HT-29 (cell line): ENCODE measurements at regions not wholly inside any gene's neighbourhood (a gene's known extent, or its start where the extent isn't known, plus 50 kb on each side); places are given as distances from the start of the nearest gene placed in this dataset.
A peak's percentile ranks its signal among the peaks of the same experiment; 100 is the strongest.
"Not testable (repeated sequence)": the region's sequence is repeated elsewhere in the genome, so short reads cannot be mapped to it uniquely, and the experiment has no call there.

Experiments used
- DNase-seq: peaks from one replicate; pipeline ENCODE4 v3.0.0-alpha.2; 2015; ENCODE audit warnings: low spot score

DNA sequence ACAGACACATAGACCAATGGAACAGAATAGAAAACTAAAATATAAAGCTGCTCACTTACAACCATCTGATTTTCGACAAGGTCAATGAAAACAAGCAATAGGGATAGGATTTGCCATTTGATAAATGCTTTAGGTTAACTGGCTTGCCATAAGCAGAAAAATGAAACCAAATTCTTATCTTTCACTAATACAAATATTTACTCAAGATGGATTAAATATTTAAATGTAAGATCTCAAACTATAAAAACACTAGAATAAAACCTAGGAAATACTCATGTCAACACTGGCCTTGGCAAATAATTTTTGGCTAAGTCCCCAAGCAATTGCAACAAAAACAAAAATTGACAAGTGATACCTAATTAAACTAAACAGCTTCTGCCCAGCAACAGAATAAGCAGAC, 665.2 kb downstream of the TRIB2 start:
- DNase-seq = not testable (repeated sequence)

DNA sequence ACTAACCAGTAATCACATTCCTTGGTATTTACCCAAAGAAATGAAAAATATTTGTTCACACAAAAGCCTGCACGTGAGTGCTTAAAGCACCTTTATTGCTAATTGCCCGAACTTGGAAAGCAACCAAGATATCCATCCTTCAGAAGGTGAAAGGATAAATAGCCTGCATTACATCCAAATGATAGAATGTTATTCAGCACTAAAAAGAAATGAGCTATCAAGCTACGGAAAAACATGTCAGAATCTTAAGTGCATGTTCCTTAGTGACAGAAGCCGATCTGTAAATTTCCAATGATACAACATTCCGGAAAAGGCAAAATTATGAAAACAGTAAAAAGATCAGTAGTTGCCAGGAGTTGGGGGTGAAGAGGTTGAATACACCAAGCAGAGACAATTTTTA, 672.4 kb downstream of the TRIB2 start:
- DNase-seq = not testable (repeated sequence)

DNA sequence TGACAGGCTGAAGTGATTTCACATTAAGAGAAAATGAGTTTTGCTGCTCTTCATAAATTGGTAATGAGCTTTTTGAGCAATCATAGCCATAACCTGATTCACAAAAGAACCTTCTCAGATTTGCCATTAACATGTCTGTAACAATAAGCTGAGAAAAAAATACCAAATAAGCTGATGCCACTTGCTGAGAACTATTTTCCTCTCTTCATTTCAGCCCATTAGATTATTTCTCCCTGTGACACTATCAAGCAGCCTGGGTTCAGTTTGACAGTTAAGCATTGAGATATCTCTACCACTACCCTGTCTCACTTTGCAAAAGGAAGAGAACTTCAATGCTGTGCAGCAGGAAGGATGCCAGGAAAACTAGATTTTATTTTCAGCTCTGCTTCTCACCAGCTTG, 673.9 kb downstream of the TRIB2 start:
- DNase-seq = no peak

DNA sequence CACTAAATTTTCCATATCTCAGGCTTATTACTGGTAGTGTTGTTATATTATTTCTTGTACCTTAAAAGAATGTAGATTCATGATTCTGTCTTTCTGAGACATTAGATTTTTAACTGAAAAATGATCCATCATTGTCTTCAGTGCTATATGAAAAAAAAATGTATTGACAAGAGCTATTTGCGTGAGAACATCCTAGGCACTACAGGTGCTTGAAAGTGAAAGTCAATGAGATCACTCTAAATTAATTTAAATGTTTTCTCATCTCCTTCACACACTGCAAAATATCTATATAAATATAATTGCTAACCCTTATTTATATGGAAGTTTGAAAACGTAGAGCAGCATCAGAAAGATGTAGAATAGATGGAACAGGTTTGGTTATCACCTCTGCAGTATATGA, 684.6 kb downstream of the TRIB2 start:
- DNase-seq = no peak

DNA sequence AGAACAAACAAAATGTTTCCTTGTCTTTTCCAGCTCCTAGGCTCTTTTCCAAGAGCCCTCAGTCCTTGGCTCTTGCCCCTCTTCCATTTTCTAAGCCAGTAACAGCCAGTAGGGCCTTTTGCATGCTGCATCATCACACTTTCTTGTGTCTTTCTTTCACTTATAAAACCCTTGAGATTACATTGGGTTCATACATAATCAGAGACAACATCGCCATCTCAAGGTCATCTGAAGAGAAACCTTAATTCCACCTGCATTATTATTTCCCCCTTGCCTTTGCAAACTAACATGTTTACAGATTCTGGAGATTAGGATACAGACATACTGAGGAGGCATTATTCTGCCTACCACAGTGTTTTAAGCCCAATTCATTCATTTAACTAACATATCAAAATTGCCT, 697.3 kb downstream of the TRIB2 start:
- DNase-seq = no peak

DNA sequence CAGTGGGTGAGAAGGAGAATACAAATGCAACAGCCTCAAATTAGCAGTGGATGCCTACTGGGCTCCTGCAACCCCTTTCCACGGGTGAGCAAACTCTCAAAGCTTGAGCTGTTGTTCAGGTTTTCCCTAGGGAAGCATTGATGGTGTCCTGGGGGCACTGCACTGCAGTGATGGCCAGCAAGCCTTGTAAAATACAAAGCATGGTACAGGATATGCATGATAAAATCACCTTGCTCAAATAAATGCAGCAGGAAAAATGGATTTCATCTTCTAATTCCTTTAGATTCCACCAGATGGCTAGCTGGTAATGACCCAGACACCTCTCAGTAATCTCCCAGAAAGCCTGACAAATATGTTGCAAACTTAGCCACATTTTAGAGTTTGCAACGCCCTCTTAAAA, 698.2 kb downstream of the TRIB2 start:
- no peak for DNase-seq

- DNase-seq = no peak
These were observed 717.2 kb downstream of the TRIB2 start for GRCh38 chr2:13433954-13434353.

DNA sequence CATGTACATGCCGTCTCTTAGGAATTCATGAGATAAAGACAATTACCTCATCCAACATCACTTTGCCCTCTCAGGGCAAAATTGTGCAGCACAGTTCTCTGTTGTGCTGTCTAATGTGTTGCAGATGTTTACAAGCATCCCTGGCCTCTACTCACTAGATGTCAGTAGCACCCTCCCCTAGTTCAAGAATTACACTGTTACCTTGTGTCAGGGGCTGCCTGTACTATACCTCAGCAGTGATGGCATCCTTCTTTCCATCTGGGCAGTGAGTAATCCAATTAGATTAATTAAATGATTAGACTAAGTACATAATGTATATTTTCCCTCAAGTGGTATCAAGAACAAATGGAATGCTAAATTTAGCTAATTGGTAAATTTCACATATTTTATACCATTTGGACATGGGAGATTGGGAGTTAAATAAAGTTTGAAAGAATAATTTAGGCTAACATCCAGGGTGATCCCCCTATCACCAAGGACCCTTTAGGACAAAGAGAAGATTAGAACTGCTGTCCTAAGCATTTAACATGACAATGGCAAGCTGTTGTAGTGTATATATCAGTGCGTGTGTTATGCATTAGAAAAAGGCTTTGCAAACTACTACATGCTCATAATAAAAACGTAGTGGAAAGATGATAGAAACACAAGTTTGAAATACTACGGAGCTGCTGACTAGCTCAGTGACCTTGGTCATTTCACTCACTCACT, 727.0 kb downstream of the TRIB2 start:
- DNase-seq = not testable (repeated sequence)

GRCh38 chr2:13462464-13462863, 745.7 kb downstream of the TRIB2 start:
- no peak for DNase-seq

GRCh38 chr2:13466076-13466475, 749.3 kb downstream of the TRIB2 start:
- DNase-seq = no peak

DNA sequence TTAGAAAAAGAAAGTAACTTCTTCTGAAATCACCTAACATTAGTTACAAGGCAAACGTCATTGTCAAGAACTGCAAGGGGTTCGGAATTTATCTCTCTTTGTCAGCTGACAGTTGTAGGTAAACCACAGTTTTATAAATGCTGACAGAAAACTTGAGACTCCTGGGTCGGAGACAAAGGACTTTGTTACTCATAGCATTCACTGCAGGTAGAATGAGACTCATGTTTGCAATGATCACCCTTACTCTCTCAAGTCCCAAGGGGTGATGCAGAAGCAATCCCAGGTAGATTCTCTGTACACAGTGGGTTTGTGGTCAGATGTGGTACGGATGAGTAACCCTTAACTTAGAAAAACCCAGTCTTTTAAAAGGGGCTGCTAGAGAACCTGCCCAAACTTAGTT, 757.8 kb downstream of the TRIB2 start:
- no peak for DNase-seq

DNA sequence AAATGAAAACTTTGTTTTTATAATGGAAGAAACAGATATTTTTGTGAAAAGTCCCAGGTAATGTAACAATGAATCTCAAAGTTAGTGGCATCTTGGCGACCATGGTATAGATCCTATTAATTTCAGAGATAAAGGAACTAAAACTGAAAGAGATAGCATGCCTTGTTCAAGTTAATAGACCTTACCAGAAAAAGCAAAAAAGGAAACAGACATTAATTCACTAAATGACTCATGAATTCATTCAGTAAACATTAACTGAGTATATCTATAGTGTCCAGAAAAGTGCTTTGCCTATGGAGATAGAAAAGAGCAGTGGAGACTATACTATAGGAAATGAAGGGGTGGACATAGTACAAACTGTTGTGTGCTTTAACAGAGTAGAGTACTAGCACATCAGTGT, 763.3 kb downstream of the TRIB2 start:
- no peak for DNase-seq

DNA sequence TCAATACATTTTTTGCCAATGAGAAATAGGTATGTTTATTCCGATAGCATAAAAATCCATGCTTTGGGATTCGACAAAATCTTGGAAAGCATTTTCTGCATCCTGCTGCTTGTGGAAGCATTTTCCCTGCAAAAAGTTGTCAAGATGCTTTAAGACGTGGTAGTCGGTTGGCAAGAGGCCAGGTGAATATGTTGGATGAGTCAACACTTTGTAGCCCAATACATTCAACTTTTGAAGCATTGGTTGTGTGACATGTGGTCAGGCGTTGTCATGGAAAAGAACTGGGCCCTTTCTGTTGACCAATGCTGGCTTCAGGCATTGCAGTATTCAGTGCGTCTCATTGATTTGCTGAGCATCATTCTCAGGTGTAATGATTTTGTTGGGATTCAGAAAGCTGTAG, 764.5 kb downstream of the TRIB2 start:
- DNase-seq = no peak

GRCh38 chr2:13485256-13485655, 768.5 kb downstream of the TRIB2 start:
- DNase-seq = no peak

DNA sequence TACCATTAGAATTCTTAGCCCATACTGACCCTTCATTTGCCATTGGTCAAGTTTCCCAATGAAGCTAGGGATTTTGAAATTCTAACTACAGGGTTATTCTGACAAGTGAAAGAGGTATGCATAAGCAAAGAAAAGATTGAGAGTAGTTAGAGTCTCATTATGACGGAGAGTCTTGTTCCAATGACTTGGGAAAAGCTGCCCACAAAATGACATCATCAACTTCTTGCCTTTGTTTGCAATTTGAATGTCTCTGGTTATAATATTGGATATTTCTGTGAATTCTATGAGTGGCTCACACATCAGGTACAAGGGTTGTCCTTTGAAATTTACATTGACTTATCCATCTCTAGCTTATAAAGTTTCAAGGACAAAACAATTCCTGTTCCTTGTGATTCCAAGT, 772.2 kb downstream of the TRIB2 start:
- no peak for DNase-seq

DNA sequence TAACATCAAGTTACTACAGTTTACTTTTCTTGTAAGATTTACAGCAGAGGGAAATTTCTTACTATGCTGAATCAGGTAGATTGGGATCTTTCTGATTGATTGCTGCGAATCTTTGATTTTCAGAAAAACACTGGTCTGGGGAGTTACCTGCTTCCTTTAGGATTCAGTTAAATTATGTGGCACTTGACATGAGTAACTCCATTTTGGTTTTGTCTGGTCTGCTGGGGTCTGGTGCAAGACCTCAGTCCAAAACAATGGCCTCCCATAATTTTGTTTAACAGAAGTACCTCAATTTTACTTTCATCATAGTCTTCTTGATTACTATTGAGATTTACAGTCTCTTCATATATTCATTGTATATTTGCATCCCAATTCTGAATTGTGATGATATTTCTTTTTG, 775.5 kb downstream of the TRIB2 start:
- no peak for DNase-seq

DNA sequence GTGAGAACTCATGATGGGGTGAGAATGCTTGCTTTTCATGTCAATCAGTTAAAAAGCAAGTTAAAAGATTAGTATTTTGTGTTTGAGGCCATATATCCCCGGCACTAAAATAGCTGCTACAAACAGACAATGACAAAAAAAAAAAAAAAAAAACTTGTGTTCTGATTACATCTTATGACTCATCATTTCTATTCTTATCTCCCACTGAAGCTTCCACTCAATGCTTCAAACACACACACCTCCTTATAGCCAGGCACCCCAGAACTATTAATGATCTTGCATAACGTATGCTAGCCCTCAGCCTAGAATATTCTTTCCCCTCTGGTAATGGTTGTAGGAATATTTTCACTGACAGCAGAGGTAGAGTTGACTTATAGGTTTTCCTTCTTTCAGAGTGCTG, 778.3 kb downstream of the TRIB2 start:
- DNase-seq = no peak

DNA sequence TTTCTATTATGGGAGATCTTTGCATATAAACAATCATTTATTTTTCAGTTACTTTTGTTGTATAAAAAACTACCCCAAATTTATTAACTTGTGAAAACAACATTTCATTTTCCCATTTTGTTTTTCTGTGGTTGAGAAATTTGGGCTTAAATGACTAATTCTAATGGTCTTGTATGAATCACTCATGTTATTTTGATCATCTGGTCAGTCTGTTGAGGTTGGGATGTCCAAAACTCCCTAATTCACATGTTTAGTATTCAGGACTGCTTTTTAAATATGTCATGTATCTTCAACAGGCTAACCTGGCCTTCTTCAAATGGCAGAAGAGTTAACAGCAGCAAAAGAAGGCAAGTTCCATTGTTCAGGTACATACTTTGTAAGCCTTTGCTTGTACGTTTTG, 788.1 kb downstream of the TRIB2 start:
- DNase-seq = no peak

DNA sequence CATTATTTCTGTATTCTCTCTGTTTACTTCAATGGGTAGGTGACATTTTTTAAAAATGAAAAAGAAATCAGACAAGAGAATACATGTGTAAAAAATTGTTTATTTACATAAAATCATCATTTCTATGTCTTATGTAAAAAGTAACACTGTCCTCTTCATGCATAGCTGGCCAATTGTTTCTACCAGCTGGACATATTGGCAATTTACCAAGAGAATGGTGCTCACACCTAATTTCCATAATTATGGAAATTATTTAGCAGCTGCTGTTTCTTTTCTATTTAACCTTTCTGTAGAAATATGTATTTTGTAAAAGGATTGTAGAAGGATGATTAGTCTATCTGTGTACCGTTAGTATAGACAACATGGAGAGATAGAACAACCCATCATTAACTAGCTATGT, 791.9 kb downstream of the TRIB2 start:
- no peak for DNase-seq

DNA sequence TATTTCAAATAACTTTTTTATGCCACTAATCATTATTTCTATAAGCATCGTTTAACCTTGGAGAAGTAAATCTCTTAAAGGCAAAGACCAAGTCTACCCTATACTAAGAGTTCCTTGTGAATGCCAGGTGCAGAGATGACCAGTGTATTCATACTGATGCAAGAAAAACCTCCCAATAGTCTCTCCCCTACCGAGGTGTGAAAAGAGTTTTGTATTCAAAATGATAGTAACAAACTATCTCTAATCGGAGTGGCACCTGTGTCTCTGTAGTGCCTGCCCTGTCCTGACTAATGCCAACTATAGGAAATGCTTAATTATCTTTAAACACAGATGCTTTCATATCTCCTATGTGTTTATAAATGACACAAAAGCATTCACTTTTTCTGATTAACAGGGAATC, 798.5 kb downstream of the TRIB2 start:
- no peak for DNase-seq

- DNase-seq = no peak
These were observed 805.4 kb downstream of the TRIB2 start for GRCh38 chr2:13522096-13522495.

DNA sequence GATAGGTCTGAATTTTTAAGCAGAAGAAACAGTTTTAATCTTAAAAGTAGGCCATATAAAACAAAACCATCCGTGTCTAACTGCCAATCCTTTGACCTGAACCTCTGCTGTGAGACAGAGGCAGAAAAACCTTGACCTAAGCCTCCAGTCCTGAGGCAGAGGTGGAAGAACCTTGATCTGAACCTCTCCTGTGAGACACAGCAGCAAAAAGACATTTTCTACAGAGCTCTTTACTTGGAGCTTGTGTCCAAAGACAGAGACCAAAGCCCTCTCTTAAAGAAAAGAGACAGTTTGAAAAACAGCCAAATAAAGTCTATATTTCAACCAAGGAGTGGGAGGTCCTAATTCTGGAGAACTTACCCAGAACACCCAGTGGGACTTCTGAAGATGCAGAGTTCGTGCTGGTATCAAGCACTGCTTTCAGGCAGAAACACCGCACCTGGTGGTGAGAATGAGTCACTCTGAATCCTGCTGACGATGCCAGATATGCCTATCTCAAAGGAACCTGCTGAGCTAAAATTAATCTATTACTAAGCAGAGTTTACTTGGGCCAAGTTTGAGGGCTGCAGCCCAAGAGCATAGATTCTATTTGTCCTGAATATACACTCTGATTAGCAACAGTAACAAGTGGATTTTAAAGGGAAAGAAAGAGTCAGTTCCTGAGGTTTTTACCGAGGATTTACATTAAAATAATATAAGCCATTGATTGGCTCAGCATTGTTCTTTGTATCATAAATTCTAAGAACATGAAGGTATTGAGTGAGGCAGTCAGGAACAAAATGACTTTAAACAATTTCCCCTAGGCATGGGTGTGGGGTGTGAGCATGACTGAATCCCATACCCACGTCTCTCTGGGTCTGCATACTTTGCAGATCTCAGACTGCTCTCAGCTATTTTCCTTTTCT, 806.4 kb downstream of the TRIB2 start:
- DNase-seq = peak; percentile 9

- no peak for DNase-seq
These were observed 807.8 kb downstream of the TRIB2 start for GRCh38 chr2:13524492-13524891.
